ENCODE measurements at regions not wholly inside any gene's neighbourhood (a gene's known extent, or its start where the extent isn't known, plus 50 kb on each side); places are given as distances from the start of the nearest gene placed in this dataset.
A peak's percentile ranks its signal among the peaks of the same experiment; 100 is the strongest.

DNA sequence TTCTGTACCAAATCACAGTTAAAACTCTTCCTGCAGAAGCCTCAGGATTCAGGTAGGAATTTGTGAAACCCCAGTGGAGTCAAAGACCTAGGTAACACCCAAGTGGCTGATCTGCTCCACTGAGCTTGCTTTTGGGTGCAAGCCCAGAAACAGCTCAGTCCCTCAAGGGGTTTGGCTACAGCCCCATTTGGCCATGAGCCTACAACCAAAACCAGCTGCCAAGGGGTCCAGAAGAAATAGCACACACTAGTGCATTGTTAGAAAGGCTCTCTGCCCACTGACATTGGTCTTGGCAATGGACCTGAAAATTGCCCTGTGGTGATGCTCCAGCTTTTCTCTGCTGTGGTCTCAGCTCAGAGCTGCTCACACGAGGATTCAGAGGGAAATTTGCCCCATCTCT is 577.4 kb upstream of the INTU start:
- no peak for DNase-seq

DNA sequence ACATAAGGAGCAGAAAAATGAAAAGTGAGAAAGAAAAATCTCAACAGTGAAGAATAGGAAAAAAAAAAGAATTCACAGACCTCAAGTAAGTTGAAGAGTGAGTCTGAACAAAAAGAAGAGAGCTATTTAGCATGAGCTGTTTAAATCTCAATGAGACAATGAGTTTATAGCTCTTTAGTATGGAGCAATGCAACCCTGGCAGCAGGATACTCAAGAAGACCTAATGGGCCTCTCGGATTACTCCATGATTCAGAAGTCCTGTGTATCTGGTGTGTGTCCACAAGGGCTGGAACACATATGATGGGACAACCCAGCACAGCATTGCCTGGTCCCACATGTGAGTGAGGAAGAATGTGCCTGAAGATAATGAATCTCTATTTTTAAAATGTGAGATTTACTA is 563.1 kb upstream of the INTU start:
- no peak for DNase-seq

DNA sequence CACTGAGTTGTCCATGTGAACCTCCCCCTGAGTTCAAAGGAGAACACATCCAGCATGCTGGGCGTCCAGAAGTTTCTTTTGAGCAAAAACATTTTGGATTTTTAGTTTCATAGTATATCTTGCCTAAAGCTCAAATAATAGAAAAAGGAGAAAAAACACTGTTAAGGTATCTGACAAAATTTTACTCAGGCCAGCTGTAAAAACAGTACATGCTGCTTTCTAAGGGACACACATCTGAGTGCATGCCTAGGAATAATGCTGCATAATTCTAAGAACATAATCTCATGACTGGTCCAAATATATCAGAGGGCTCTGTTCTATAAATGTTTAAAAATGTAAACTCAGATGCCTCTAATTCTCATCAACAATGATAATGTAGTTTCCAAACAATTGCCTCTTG is 561.3 kb upstream of the INTU start:
- DNase-seq, result no peak

- no peak for DNase-seq
These were observed 552.6 kb upstream of the INTU start for GRCh38 chr4:127080141-127080540.

- DNase-seq, result no peak
These were observed 551.7 kb upstream of the INTU start for GRCh38 chr4:127081041-127081440.

GRCh38 chr4:127082986-127083385 is 549.8 kb upstream of the INTU start:
- no peak for DNase-seq

DNA sequence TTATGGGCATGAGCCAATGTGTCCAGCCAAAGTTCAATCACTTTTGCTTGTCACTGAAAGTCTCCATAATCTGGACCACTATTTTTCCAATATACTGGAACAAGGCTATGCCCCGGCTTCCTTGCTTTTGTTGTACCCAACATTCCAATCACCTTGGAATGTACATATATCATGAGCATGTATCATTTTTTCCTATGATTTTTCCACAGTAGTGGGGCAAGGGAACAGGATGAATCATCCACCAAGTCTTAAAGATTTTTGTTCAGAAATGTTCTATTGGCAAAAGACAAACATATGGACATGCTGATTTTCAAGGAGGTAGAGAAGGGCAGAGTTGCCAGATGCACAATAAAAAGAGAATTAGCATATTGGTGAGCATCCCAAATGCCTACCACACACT is 548.1 kb upstream of the INTU start:
- no peak for DNase-seq

DNA sequence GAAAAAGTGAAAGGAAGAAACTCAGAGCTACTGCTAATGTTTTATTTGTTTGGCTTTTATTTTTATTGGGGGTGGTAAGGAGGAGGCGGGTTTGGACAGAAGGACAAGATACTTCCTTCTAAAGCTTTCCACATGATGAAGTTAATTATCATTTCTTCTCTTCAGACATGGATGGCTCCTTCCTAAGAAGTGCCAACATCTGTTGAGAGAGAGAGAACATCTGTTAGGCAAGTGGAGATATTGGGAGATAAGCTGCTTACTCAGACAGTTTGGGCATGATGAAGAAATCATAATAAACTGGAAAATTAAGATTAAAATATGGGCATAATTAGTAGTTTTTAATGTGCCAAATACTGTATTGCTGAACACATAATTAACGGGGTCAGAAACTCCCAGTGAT is 535.7 kb upstream of the INTU start:
- peak; percentile 20 to 68 for DNase-seq

DNA sequence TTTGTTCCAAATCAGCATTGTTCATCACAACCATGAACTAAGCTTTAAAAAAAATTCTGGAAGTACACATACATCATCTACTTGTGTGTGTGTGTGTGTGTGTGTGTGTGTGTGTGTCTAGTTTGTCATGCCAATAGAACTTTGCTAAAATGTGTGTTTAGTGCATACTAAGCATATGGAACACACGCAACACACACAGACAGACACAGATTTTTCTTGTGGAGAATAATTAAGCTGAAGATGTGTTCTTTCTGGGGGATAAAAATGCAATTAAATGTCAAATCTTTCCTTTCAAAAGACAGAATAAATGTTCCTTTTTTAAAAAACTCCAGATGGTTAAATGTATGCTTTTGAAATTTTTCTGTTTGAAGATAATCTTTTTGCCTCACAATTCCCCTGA is 530.4 kb upstream of the INTU start:
- DNase-seq, result no peak

- no peak for DNase-seq
These were observed 529.1 kb upstream of the INTU start for GRCh38 chr4:127103681-127104115.

DNA sequence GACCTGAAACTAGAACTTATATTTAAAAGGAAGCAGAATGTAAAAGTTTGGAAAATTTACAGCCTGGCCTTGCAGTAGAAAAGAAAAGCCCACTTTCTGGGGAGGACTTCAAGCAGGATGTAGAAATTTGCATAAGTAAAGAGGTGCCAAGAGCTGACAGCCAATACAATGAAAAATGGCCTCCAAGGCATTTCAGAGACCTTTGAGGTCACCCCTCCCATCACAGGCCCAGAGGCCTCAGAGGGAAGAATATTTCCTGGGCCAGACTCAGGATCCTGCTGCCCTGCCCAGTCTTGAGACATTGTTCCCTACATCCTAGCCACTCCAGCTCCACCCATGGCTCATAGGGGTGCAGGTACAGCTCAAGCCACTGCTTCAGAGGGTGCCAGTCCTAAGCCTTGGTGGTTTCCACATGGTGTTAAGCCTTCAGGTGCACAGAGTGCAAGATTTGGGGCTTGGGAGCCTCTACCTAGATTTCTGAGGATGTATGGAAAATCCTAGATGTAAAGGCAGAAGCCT is 518.9 kb upstream of the INTU start:
- no peak for DNase-seq

- DNase-seq, result no peak
These were observed 514.1 kb upstream of the INTU start for GRCh38 chr4:127118681-127119080.

GRCh38 chr4:127120441-127121090 is 512.2 kb upstream of the INTU start:
- DNase-seq, result peak; percentile 82 to 95

- no peak for DNase-seq
These were observed 507.8 kb upstream of the INTU start for GRCh38 chr4:127124919-127125318.

DNA sequence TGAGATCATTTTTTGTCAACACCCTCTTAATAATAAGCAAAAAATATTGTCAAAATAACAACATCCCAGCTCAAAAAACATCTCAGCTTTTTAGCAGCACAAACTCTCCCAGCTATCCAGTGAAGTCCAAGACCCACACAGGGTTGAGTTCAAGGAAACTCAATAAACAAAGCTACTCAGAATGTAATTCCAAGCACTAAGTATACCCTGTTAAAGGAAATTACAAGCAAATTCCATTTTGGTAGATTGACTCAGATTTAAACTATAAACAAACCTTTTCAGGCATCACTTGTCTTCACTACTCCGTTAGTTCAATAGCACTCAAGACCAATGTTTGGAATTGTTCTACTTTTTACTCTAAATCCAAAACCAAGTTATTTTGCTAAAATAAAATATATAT is 506.0 kb upstream of the INTU start:
- no peak for DNase-seq

GRCh38 chr4:127131527-127131926 is 501.2 kb upstream of the INTU start:
- no peak for DNase-seq

DNA sequence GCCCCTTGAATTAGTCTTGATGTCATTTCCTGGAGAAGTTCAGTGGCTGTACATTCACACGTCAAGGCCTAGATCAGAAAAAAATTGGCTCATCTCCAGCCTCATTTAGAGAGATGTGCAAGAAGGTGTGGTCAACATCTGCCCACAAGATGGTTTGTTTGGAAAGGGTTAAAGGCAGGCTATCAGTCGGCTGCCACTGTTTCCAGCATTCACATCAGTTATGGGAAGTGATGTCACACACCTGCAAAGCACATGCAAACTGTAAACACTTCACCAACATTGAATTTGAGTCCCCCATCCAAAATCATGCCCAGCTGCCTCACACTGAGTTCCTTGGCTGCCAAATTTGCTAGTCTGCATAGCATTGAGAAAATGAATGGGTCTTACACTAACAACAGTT is 498.3 kb upstream of the INTU start:
- DNase-seq, result no peak

DNA sequence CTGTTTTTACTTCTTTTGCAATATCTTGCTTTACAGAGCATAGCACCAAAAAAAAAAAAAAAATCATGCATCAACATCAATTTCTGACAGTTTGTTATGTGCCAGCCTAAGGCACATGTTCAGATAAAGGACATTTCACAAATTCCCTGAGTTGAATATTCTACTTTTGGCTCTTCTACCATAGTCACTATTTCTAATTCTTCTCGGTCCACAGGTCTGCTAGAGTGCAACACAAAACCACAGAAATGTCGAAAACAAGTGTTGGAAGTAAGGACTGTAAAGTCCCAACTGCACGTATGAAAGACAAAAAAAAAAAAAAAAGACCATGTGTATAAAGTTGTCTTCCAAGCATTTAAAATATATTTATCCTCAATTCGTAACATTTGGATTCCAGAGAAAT is 494.2 kb upstream of the INTU start:
- DNase-seq, result no peak

DNA sequence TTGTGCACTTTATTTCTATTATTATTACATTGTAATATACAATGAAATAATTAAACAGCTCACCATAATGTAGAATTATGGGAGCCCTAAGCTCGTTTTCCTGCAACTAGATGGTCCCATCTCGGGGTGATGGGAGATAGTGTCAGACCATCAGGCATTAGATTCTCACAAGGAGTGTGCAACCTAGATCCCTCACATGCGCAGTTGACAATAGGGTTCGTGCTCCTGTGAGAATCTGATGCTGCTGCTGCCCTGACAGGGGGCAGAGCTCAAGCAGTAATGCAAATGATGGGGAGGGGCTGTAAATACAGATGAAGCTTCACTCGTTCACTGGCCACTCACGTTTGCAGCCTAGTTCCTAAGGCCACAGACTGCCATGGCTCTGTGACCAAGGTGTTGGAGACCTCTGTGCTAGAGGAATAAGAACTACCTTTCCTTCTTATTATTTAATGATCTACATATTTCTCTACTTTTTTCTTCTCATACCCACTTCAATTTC is 492.9 kb upstream of the INTU start:
- DNase-seq, result no peak

DNA sequence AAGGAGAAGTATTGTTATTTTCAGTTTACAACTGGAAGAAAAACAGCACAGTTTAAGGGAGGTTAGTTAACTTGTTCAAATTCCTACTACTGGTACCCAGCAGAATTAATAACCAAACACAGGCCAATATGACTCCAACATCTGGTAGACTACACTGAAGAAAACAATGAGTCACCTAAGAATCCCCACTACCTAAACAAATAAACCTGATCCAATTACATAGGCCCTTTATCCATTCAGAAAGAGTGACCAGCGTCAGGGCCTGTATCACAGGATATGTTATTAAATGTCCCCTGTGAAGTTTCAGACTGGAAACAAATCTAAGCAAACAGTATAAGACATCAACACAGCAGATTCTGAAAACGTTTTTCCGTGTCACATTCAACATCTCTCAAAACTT is 492.5 kb upstream of the INTU start:
- no peak for DNase-seq

GRCh38 chr4:127141856-127142255 is 490.9 kb upstream of the INTU start:
- no peak for DNase-seq

DNA sequence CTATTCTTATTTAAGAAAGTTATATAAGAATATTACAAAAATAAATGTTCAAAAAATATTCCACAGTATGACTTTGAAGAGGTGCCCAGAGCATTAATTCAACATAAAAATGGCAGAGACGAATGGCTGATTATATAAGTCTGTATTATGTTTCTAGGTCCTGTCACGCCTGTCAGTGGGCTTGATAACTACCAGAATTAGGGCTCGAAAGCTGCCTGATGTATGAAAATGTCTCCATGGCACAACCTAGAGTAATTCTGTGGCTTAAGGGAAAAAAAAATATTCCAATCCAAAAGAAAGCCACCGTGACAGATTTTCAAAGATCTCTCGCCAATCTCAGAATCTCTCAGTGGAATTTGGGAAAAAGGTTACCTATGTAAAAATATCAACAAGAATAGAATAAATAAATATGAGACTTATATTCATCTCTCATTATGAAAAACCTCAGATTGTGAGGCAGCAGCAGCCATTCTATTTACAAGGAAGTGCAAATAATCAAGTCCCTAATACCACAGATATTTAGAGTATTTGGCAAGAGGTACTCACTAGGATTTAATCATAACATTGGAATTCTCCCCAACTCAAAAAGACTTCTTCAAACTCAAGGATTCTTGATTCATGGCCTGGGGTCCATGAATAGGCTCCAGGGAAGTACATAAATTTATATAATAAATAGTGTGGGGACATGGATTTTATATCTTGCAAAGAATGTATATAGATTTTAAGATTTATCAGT is 489.1 kb upstream of the INTU start:
- DNase-seq, result no peak

DNA sequence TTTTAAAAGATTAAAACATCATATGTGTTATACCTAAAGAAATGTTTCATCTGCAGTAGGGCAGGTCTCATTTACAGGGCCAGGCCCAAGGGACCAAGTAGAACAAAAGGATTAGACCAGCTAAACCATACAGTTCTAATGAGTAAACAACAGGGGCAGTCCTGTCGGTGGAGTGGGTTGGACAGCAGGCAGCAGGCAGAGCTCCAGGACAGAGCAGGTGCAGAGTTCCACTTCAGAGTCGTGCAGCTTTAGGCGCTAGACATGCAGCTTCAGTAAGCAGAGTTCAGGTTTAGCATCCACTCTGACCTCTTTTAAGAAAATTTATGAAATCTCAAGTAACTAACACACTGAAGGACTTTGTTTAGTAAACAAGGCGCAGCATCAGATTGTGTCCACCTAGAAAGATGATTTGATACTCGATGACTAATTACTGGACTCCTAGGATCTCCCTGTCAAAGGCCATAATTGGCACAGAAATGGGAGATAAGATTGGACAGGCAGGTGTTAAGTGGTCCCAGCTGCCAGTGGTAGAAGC is 487.7 kb upstream of the INTU start:
- DNase-seq, result peak; percentile 64 to 79

- DNase-seq, result no peak
These were observed 484.6 kb upstream of the INTU start for GRCh38 chr4:127148165-127148564.
